ENCODE measurements at regions not wholly inside any gene's neighbourhood (a gene's known extent, or its start where the extent isn't known, plus 50 kb on each side); places are given as distances from the start of the nearest gene placed in this dataset.

GRCh38 chr13:104466016-104466415, 1399.8 kb upstream of the SLC10A2 start:
- H3K4me3 ChIP-seq (ENCODE audit: low read length in 2 of 2) = no peak overlapping the region
- H3K27ac ChIP-seq (ENCODE audit: low read depth in 1 of 2, low read length in 2 of 2) = no peak overlapping the region
- ATAC-seq (ENCODE audit: low FRiP score) (no peak), DNase-seq (no peak)
- H3K9me3 ChIP-seq (ENCODE audit: control insufficient read depth, low read length) = no peaks in the 10 kb centered on the region
- no peaks in the 10 kb centered on the region for H3K27me3 ChIP-seq (ENCODE audit: control insufficient read depth in 1 of 2, insufficient read depth in 2 of 2, low read length in 1 of 2)
- H3K36me3 ChIP-seq (ENCODE audit: control insufficient read depth in 1 of 2, insufficient read depth in 2 of 2, low read length in 1 of 2) = no peaks in the 10 kb centered on the region
- intact Hi-C loops (cut with DNase I) = no loop called here
- no peaks in the 10 kb centered on the region for H3K4me1 ChIP-seq (ENCODE audit: control insufficient read depth in 1 of 2, insufficient read depth in 2 of 2, low read length in 2 of 2)

GRCh38 chr13:104461049-104461448, 1394.8 kb upstream of the SLC10A2 start:
- no peak for DNase-seq
- no peaks in the 10 kb centered on the region for H3K4me1 ChIP-seq (ENCODE audit: control insufficient read depth in 1 of 2, insufficient read depth in 2 of 2, low read length in 2 of 2)
- H3K4me3 ChIP-seq (ENCODE audit: low read length in 2 of 2) = no peak overlapping the region
- H3K36me3 ChIP-seq (ENCODE audit: control insufficient read depth in 1 of 2, insufficient read depth in 2 of 2, low read length in 1 of 2) = no peaks in the 10 kb centered on the region
- WGBS, 2 donors = 73 to 79% methylated on average over 4 of the region's 4 CpGs
- intact Hi-C loops (cut with DNase I) = no loop called here
- no peak for ATAC-seq (ENCODE audit: low FRiP score)
- H3K9me3 ChIP-seq (ENCODE audit: control insufficient read depth, low read length) = no peaks in the 10 kb centered on the region
- no peaks in the 10 kb centered on the region for H3K27me3 ChIP-seq (ENCODE audit: control insufficient read depth in 1 of 2, insufficient read depth in 2 of 2, low read length in 1 of 2)
- H3K27ac ChIP-seq (ENCODE audit: low read depth in 1 of 2, low read length in 2 of 2) = no peak overlapping the region

GRCh38 chr13:104460554-104460953, 1394.3 kb upstream of the SLC10A2 start:
- H3K36me3 ChIP-seq (ENCODE audit: control insufficient read depth in 1 of 2, insufficient read depth in 2 of 2, low read length in 1 of 2) = no peaks in the 10 kb centered on the region
- no peaks in the 10 kb centered on the region for H3K27me3 ChIP-seq (ENCODE audit: control insufficient read depth in 1 of 2, insufficient read depth in 2 of 2, low read length in 1 of 2)
- H3K4me3 ChIP-seq (ENCODE audit: low read length in 2 of 2) = no peak overlapping the region
- no peak for DNase-seq
- ATAC-seq (ENCODE audit: low FRiP score) = no peak
- H3K27ac ChIP-seq (ENCODE audit: low read depth in 1 of 2, low read length in 2 of 2) = no peak overlapping the region
- WGBS, 2 donors = 73 to 82% methylated on average over 2 of the region's 2 CpGs
- no peaks in the 10 kb centered on the region for H3K4me1 ChIP-seq (ENCODE audit: control insufficient read depth in 1 of 2, insufficient read depth in 2 of 2, low read length in 2 of 2)
- no peaks in the 10 kb centered on the region for H3K9me3 ChIP-seq (ENCODE audit: control insufficient read depth, low read length)
- intact Hi-C loops (cut with DNase I) = no loop called here

- no peaks in the 10 kb centered on the region for H3K9me3 ChIP-seq (ENCODE audit: control insufficient read depth, low read length)
- WGBS, 2 donors = 67 to 68% methylated on average over 2 of the region's 2 CpGs
- no peaks in the 10 kb centered on the region for H3K27me3 ChIP-seq (ENCODE audit: control insufficient read depth in 1 of 2, insufficient read depth in 2 of 2, low read length in 1 of 2)
- H3K27ac ChIP-seq (ENCODE audit: low read depth in 1 of 2, low read length in 2 of 2) = no peak overlapping the region
- intact Hi-C loops (cut with DNase I) = no loop called here
- no peaks in the 10 kb centered on the region for H3K4me1 ChIP-seq (ENCODE audit: control insufficient read depth in 1 of 2, insufficient read depth in 2 of 2, low read length in 2 of 2)
- no peak for DNase-seq
- no peak overlapping the region for H3K4me3 ChIP-seq (ENCODE audit: low read length in 2 of 2)
- no peak for ATAC-seq (ENCODE audit: low FRiP score)
- H3K36me3 ChIP-seq (ENCODE audit: control insufficient read depth in 1 of 2, insufficient read depth in 2 of 2, low read length in 1 of 2) = no peaks in the 10 kb centered on the region
Observed at GRCh38 chr13:104450006-104450405, 1383.8 kb upstream of the SLC10A2 start.

- Histone ChIP-seq H3K27ac (ENCODE audit: low read depth in 1 of 2, low read length in 2 of 2) (no peak overlapping the region), H3K36me3 (ENCODE audit: control insufficient read depth in 1 of 2, insufficient read depth in 2 of 2, low read length in 1 of 2) (no peaks in the 10 kb centered on the region), H3K4me3 (ENCODE audit: low read length in 2 of 2) (no peak overlapping the region), H3K9me3 (ENCODE audit: control insufficient read depth, low read length) (no peaks in the 10 kb centered on the region), H3K27me3 (ENCODE audit: control insufficient read depth in 1 of 2, insufficient read depth in 2 of 2, low read length in 1 of 2) (no peaks in the 10 kb centered on the region), H3K4me1 (ENCODE audit: control insufficient read depth in 1 of 2, insufficient read depth in 2 of 2, low read length in 2 of 2) (no peaks in the 10 kb centered on the region)
- 87% methylated on average over 6 of the region's 6 CpGs for WGBS, 2 donors
- intact Hi-C loops (cut with DNase I) = no loop called here
- DNase-seq (no peak), ATAC-seq (ENCODE audit: low FRiP score) (no peak)
Observed at GRCh38 chr13:104447348-104447747, 1381.1 kb upstream of the SLC10A2 start.

GRCh38 chr13:104442536-104442935, 1376.3 kb upstream of the SLC10A2 start:
- intact Hi-C loops (cut with DNase I) = no loop called here
- ATAC-seq (ENCODE audit: low FRiP score) = no peak

GRCh38 chr13:104436555-104436954, 1370.3 kb upstream of the SLC10A2 start:
- 86 to 94% methylated on average over 2 of the region's 2 CpGs for WGBS, 2 donors
- intact Hi-C loops (cut with DNase I) = no loop called here
- no peaks in the 10 kb centered on the region for H3K27me3 ChIP-seq (ENCODE audit: control insufficient read depth in 1 of 2, insufficient read depth in 2 of 2, low read length in 1 of 2)
- no peak overlapping the region for H3K4me3 ChIP-seq (ENCODE audit: low read length in 2 of 2)
- no peaks in the 10 kb centered on the region for H3K9me3 ChIP-seq (ENCODE audit: control insufficient read depth, low read length)
- H3K4me1 ChIP-seq (ENCODE audit: control insufficient read depth in 1 of 2, insufficient read depth in 2 of 2, low read length in 2 of 2) = no peaks in the 10 kb centered on the region
- ATAC-seq (ENCODE audit: low FRiP score) (no peak), DNase-seq (no peak)
- no peaks in the 10 kb centered on the region for H3K36me3 ChIP-seq (ENCODE audit: control insufficient read depth in 1 of 2, insufficient read depth in 2 of 2, low read length in 1 of 2)
- no peak overlapping the region for H3K27ac ChIP-seq (ENCODE audit: low read depth in 1 of 2, low read length in 2 of 2)

More at GRCh38 chr13:104442536-104442935, 1376.3 kb upstream of the SLC10A2 start:
- H3K36me3 ChIP-seq (ENCODE audit: control insufficient read depth in 1 of 2, insufficient read depth in 2 of 2, low read length in 1 of 2) = no peaks in the 10 kb centered on the region
- no peak overlapping the region for H3K27ac ChIP-seq (ENCODE audit: low read depth in 1 of 2, low read length in 2 of 2)
- H3K4me1 ChIP-seq (ENCODE audit: control insufficient read depth in 1 of 2, insufficient read depth in 2 of 2, low read length in 2 of 2) = no peaks in the 10 kb centered on the region
- WGBS, 2 donors = 82 to 84% methylated on average over 3 of the region's 3 CpGs
- H3K27me3 ChIP-seq (ENCODE audit: control insufficient read depth in 1 of 2, insufficient read depth in 2 of 2, low read length in 1 of 2) = no peaks in the 10 kb centered on the region
- no peaks in the 10 kb centered on the region for H3K9me3 ChIP-seq (ENCODE audit: control insufficient read depth, low read length)
- H3K4me3 ChIP-seq (ENCODE audit: low read length in 2 of 2) = no peak overlapping the region
- DNase-seq = no peak

- no peak for DNase-seq
- no peak overlapping the region for H3K4me3 ChIP-seq (ENCODE audit: low read length in 2 of 2)
- H3K27me3 ChIP-seq (ENCODE audit: control insufficient read depth in 1 of 2, insufficient read depth in 2 of 2, low read length in 1 of 2) = no peaks in the 10 kb centered on the region
- no peak overlapping the region for H3K27ac ChIP-seq (ENCODE audit: low read depth in 1 of 2, low read length in 2 of 2)
- no peaks in the 10 kb centered on the region for H3K4me1 ChIP-seq (ENCODE audit: control insufficient read depth in 1 of 2, insufficient read depth in 2 of 2, low read length in 2 of 2)
- H3K36me3 ChIP-seq (ENCODE audit: control insufficient read depth in 1 of 2, insufficient read depth in 2 of 2, low read length in 1 of 2) = no peaks in the 10 kb centered on the region
- no peaks in the 10 kb centered on the region for H3K9me3 ChIP-seq (ENCODE audit: control insufficient read depth, low read length)
- no peak for ATAC-seq (ENCODE audit: low FRiP score)
- intact Hi-C loops (cut with DNase I) = no loop called here
- WGBS, 2 donors = 94 to 95% methylated on average over 1 of the region's 1 CpG
Observed at GRCh38 chr13:104431895-104432294, 1365.7 kb upstream of the SLC10A2 start.

GRCh38 chr13:104426435-104426834, 1360.2 kb upstream of the SLC10A2 start:
- Histone ChIP-seq H3K4me1 (ENCODE audit: control insufficient read depth in 1 of 2, insufficient read depth in 2 of 2, low read length in 2 of 2) (no peaks in the 10 kb centered on the region), H3K27ac (ENCODE audit: low read depth in 1 of 2, low read length in 2 of 2) (no peak overlapping the region), H3K27me3 (ENCODE audit: control insufficient read depth in 1 of 2, insufficient read depth in 2 of 2, low read length in 1 of 2) (no peaks in the 10 kb centered on the region), H3K9me3 (ENCODE audit: control insufficient read depth, low read length) (no peaks in the 10 kb centered on the region), H3K36me3 (ENCODE audit: control insufficient read depth in 1 of 2, insufficient read depth in 2 of 2, low read length in 1 of 2) (no peaks in the 10 kb centered on the region), H3K4me3 (ENCODE audit: low read length in 2 of 2) (no peak overlapping the region)
- intact Hi-C loops (cut with DNase I) = no loop called here
- no peak for DNase-seq
- no peak for ATAC-seq (ENCODE audit: low FRiP score)
- WGBS, 2 donors = 90 to 93% methylated on average over 4 of the region's 4 CpGs

All from aorta (tissue), 5 donors.